ENCODE measurements at regions not wholly inside any gene's neighbourhood (a gene's known extent, or its start where the extent isn't known, plus 50 kb on each side); places are given as distances from the start of the nearest gene placed in this dataset.

- no peak for DNase-seq
These were observed 50.2 kb upstream of the VTCN1 start for GRCh38 chr1:117260761-117261423.

Measured in anterior cingulate cortex (tissue), 58 donors.